ENCODE measurements at regions not wholly inside any gene's neighbourhood (a gene's known extent, or its start where the extent isn't known, plus 50 kb on each side); places are given as distances from the start of the nearest gene placed in this dataset.
A peak's percentile ranks its signal among the peaks of the same experiment; 100 is the strongest.

DNA sequence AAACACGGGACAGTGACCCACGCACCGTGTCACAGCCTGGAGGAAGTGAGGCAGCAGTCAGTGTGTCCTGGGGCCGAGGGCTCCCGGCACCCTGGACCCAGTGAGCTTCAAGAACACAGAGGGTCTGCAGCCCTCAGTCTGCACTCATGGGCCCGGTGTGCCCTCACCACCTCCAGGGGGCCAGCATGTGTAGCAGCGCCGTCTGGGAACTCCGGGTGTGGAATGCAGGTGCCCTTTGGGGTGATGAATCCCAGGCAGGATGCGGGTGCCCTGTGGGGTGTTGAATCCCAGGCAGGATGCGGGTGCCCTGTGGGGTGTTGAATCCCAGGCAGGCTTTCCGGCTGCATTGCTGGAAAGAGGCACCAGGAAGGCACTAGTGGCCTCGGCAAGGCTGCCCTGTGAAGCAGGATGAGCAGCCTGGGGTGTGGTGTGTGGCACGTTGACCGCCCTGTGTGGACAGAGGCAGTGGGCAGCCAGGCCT is 1399.9 kb downstream of the BRD1 start:
- H3K27ac ChIP-seq = peak overlapping the region; percentile 70

GRCh38 chr22:48426466-48427380 is 1401.0 kb downstream of the BRD1 start:
- TF ChIP-seq CTCF (conservative IDR thresholded peaks at IDR 0.05) = no peak
- no peak overlapping the region for H3K27ac ChIP-seq

More for the DNA sequence above, 1399.9 kb downstream of the BRD1 start:
- TF ChIP-seq CTCF (conservative IDR thresholded peaks at IDR 0.05) = no peak

DNA sequence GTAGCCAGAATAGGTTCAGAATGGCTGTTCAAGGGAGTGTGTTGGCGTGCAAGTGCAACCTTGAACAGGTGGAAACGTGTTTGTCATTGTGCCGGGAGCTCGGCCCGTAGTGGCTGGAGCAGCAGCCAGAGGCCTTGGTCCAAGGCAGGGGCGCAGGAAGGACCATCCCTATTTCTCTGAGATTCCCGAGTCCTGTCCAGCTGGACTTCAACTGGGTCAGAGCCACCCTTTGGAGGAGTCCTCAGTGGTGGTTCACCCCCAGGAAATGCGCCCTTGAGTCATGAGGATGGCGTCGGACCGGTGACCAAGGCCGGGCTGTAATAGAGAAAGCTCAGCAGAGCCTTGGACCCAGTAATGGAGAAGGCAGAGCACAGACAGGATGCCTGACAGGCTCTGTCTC is 1402.0 kb downstream of the BRD1 start:
- H3K27ac ChIP-seq = no peak overlapping the region
- TF ChIP-seq CTCF (conservative IDR thresholded peaks at IDR 0.05) = no peak

- H3K27ac ChIP-seq = no peak overlapping the region
- no peak for TF ChIP-seq CTCF (conservative IDR thresholded peaks at IDR 0.05)
Observed at GRCh38 chr22:48425091-48425506, 1402.6 kb downstream of the BRD1 start.

- no peak for TF ChIP-seq CTCF (conservative IDR thresholded peaks at IDR 0.05)
- no peak overlapping the region for H3K27ac ChIP-seq
Observed at GRCh38 chr22:48424661-48425060, 1403.0 kb downstream of the BRD1 start.

DNA sequence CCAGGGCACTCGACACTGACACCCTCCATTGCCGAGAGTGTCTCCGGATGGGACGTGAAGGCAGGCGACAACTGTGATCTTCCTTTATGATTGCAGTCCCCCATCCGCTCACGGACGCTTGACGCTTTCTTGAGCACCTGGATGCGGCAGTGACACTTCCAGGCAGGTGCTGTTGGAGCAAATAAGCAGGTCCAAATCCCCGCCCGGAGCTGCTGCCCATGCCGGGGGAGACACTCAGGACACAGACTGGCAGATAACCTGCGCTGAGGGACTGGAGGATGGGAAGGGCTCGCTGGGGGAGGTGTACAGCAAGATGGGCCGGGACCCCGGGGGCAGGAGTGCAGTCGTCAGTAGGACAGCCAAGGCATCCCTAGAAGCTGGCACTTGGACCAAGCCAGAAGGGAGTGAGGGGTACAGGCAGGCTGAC is 1403.5 kb downstream of the BRD1 start:
- TF ChIP-seq CTCF (conservative IDR thresholded peaks at IDR 0.05) = no peak
- no peak overlapping the region for H3K27ac ChIP-seq

DNA sequence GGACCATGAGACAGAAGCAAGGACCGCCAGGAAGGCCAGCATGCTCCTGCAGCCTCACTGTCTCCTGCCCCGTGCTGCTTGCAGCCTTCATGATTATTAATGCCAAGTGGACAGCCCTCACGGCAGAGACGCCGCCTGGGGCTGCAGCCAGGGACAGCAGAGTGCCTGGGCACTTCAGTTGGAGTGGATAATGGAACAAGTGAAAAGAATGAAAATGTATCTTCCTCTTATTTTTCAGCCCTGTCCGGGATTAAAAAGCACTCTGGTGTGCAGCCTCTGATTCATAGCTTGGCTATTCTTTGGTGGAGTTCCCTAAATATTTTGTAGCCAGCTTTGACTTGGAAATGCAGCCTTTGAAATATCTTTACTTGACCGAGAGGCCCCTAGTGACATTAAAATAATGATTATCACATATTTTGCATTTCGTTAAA is 1404.2 kb downstream of the BRD1 start:
- H3K27ac ChIP-seq = no peak overlapping the region
- no peak for TF ChIP-seq CTCF (conservative IDR thresholded peaks at IDR 0.05)

Measured in VCaP (cell line).